ENCODE measurements at regions not wholly inside any gene's neighbourhood (a gene's known extent, or its start where the extent isn't known, plus 50 kb on each side); places are given as distances from the start of the nearest gene placed in this dataset.

GRCh38 chr13:106173891-106174610 lies 361.4 kb downstream of the EFNB2 start:
- DNase-seq (ENCODE audit: low read depth, low spot score), result no peak

- no peak for DNase-seq (ENCODE audit: low read depth, low spot score)
Observed at GRCh38 chr13:106173346-106173745, 362.1 kb downstream of the EFNB2 start.

- DNase-seq (ENCODE audit: low read depth, low spot score), result no peak
Observed at GRCh38 chr13:106172176-106172905, 363.1 kb downstream of the EFNB2 start.

DNA sequence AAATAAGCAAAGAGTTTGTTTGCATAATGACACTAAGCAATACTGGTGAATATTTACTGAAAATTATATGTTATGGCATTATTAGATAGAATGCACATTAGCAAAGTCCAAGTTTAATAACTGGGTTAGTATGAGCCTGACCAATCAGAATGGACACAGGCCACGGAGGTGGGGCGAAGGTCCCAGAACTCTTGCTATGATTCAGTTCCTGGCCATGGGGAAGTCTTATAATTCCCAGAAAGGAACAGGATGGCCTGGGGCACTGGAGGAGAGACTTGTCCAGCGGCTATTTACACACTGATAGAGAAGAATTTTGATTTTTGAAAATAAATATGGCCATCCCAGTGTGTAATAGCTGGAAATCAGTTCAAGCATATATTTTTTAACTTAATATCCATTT lies 372.0 kb downstream of the EFNB2 start:
- no peak for DNase-seq (ENCODE audit: low read depth, low spot score)

GRCh38 chr13:106161146-106161545 lies 374.3 kb downstream of the EFNB2 start:
- no peak for DNase-seq (ENCODE audit: low read depth, low spot score)

- DNase-seq (ENCODE audit: low read depth, low spot score), result no peak
Observed at GRCh38 chr13:106159295-106160195, 375.9 kb downstream of the EFNB2 start.

DNA sequence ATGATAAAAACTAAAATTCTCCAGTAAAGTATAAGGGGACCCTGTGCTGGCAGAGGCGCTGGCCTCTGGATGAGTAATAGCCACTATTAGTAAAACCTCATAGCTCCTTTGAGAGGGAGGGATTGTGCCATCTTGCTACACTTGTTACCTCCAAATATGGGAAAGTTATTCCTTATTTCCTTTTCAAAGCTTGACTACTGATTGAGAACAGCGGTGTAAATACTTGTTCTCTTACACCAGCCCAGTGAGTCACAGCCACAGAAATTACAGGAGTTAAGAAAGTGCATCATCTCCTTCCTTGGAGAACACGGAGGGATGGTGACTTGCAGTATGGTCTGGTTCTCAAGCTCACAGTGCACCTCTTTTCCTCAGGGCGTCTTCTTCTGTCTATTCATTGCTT lies 379.0 kb downstream of the EFNB2 start:
- DNase-seq (ENCODE audit: low read depth, low spot score), result no peak

GRCh38 chr13:106155411-106155810 lies 380.1 kb downstream of the EFNB2 start:
- DNase-seq (ENCODE audit: low read depth, low spot score), result no peak

- no peak for DNase-seq (ENCODE audit: low read depth, low spot score)
Observed at GRCh38 chr13:106153876-106154275, 381.6 kb downstream of the EFNB2 start.

DNA sequence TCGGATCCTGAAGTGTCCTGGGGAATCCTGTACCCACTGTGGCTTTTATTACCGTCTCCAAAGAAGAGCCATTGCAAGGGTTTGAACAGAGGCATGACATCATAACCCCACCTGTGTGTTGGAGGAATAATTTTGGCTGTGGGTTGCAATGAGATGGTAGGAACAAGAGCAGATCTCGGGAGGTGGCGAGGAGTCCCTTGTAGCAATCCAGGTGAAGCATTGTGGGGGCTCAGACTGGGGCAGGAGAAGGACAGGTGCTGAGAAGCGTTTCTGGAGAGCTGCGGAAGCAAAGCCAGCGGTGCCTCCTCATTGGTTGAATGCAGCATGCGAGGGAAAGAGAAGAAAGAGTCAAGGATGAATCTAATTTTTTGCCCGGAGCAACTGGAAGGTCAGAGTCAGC lies 382.4 kb downstream of the EFNB2 start:
- DNase-seq (ENCODE audit: low read depth, low spot score), result no peak

GRCh38 chr13:106152047-106152446 lies 383.4 kb downstream of the EFNB2 start:
- no peak for DNase-seq (ENCODE audit: low read depth, low spot score)

GRCh38 chr13:106151056-106151699 lies 384.3 kb downstream of the EFNB2 start:
- no peak for DNase-seq (ENCODE audit: low read depth, low spot score)

DNA sequence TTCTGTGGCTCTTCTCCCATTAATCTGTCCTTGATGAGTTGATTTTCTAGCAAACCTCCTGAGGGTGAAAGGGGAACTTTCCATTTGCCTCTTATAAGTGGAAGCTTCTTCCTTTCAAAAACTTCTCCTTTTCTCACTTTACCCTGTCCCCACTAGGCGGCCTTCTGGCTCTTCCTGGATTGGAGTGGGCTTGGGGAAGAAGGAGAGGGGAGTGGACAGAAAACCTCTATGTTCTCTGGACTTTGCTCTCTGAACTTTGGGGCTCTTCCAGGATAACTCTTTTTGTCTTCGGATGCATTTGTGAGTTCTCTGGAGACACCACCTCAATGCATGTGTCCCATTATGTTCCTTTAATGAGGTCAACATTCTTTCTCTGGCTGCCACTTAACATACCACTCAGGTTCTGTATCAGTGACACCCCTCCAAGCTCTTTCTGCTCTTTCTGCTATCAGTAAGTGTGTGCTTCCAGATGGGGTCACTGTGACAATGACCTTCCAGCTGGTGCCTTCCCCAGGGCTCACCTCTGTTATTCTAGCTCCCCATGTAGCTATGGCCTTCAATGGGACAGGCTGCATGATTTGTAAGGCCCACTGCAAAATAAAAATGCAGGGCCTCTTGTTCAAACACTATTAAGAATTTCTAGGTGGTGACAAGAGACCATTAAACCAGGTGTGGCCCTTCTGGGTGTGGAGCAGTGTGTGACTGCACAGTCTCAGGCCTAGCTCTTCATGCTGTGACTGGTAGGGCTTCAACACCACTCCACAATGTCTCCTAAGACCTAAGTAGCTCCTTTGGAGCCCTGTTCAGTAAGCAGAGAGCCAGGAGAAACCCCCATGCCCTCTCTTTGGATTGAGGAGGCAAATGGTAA lies 389.2 kb downstream of the EFNB2 start:
- no peak for DNase-seq (ENCODE audit: low read depth, low spot score)

DNA sequence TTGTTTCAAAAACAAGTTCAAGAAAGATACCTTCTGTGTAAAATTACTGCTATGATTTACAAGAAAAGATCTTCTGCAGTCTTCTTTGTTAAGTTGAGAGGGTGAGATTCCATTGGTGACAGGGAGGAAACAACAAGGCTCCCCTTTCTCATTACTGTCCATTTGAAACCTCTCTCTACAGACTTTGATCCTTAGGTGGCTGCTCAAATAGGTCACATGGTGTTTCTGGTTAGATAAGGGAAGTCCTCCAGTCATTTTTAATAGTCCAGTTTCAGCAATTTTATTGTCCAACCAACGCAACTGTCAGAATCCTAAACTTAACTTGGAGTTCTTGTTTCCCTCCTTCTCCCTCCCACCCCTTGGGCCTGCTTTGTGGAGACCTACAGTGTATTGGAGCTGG lies 390.4 kb downstream of the EFNB2 start:
- no peak for DNase-seq (ENCODE audit: low read depth, low spot score)

DNA sequence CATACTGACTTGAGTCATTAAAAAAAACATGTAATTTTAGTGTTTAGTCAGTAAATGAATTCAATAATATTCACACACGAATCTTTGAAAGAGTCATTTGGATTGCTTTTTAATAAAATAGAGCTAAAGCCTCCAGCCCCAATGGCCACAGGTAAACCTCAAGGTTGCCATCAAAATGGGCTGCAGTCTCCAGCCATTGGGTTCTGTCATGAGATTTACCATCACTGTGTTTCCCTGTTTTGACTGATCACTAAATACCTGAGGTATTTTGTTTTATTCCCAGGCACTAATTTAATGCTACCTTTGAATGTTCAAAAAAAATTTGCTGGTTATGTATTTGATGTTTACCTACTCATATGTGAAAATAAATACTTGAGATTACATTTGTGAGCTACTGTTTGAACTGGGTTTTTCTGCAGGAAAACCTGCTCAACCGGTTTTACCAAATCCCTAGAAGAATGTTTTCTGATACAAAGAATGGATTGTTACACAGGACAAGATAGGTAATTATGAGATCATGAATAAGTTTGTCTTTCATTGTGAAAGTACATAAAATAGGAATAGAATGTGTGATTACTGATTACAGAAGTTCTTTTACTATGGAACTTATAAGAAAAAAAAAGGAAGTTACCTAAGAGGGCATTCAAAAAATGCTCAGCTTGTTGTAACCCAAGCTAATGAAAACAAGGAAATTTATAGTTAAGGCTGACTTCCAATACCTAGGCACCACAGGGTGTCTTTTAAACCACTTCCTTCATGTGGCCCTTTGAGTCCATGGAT lies 391.3 kb downstream of the EFNB2 start:
- no peak for DNase-seq (ENCODE audit: low read depth, low spot score)

DNA sequence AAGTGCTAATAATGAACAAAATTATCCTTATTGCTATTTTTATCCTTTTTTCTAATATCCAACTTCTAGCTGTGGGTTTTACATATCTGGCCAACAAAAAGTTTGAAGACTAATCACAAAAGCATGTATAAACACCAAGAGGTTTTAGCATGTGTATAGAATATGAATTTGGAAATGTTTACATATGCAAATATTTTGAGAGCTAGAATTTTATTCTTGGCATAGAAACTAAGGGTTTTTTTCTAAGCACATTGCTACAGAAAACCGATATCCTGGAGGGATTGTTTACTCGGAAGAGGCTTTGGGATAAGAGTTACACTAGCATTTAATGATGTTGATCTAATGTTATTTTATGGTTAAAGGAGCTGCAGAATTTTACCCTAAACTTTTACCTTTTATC lies 392.1 kb downstream of the EFNB2 start:
- no peak for DNase-seq (ENCODE audit: low read depth, low spot score)

DNA sequence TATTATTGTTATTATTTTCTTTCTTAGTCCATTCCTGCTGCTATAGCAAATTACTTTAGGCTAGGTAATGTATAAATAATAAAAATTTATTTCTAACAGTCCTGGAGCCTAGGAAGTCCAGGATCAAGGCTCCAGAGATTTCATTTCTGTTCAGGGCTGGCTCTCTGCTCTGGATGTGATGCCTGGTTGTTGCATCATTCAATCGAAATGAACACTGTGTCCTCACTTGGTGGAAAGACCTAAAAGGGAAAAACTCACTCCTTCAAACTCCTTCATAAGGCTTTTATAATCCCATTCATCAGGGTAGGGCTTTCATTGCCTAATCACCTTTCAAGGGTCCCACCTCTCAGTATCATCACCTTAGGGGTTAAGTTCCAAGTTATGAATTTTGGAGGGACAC lies 395.0 kb downstream of the EFNB2 start:
- DNase-seq (ENCODE audit: low read depth, low spot score), result no peak

DNA sequence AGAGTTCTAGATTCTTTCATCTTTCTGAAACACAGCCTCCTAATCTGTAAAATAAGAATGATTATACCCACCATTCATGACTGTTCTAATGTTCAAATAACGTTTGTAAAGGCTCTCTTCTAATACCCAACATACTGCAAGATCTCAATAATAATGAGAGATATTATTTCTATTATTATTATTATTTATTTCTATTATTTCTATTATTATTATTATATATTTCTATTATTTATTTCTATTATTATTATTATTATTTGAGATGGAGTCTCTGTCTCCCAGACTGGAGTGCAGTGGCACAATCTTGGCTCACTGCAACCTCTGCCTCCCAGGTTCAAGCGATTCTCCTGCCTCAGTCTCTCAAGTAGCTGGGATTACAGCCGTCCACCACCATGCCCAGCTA lies 395.5 kb downstream of the EFNB2 start:
- no peak for DNase-seq (ENCODE audit: low read depth, low spot score)

DNA sequence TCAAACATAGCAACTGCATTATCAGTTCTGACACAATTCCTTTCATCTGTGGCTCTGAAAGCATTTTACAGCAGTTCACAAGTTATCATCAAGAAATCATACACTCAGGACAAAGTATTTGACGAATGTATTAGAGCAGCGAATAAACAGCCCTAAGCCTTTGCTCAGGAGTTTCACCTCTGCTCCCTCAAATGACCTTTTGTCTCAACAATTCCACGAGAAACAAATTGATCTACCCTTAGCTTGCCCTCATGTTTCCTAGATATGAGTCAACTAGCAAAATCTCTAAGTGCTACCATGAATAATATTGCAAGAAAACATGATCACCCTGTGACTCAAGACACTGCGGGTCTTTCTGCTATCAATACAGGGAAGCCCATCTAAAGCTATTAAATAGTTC lies 396.1 kb downstream of the EFNB2 start:
- no peak for DNase-seq (ENCODE audit: low read depth, low spot score)

GRCh38 chr13:106138620-106139019 lies 396.8 kb downstream of the EFNB2 start:
- DNase-seq (ENCODE audit: low read depth, low spot score), result no peak

Data from activated naive CD8-positive, alpha-beta T cell treated with anti-CD3 and anti-CD28 coated beads, Interleukin-2, amount 50 U/mL, for 16 hours (primary cell).